GM23338 (cell line): ENCODE measurements at regions not wholly inside any gene's neighbourhood (a gene's known extent, or its start where the extent isn't known, plus 50 kb on each side); places are given as distances from the start of the nearest gene placed in this dataset.

Source experiments
- ATAC-seq: fragments of 200-7000 bp; cut with Tn5 transposase; 3 replicates; pipeline ENCODE4 v1.9.1; 2020
- DNase-seq: peaks from one replicate; pipeline ENCODE4 v3.0.0-alpha.2; 2015; ENCODE audit warnings: low spot score
- H2AFZ ChIP-seq: fragments of 200-600 bp; sonication (generic); 2 replicates; pipeline ENCODE4 v1.8.0; 2016; ENCODE audit warnings: antibody characterized with exemption, mild to moderate bottlenecking, moderate library complexity
- H3F3A ChIP-seq: fragments of 200-600 bp; sonication (generic); replicated peaks from 2 replicates; pipeline ENCODE4 v1.8.0; 2017; ENCODE audit warnings: antibody characterized with exemption, mixed run types, low read depth
- H3K27ac ChIP-seq: fragments of 200-600 bp; sonication (generic); 2 replicates; pipeline ENCODE4 v1.6.1; 2016; ENCODE audit warnings: low read depth
- H3K27me3 ChIP-seq: fragments of 200-600 bp; sonication (generic); 2 replicates; pipeline ENCODE4 v1.8.0; 2016; ENCODE audit warnings: mild to moderate bottlenecking, mixed run types, moderate library complexity; ENCODE audit not compliant: insufficient read depth
- H3K36me3 ChIP-seq: fragments of 200-600 bp; sonication (generic); 2 replicates; pipeline ENCODE4 v1.8.0; 2016; ENCODE audit warnings: mild to moderate bottlenecking; ENCODE audit not compliant: insufficient read depth
- H3K4me1 ChIP-seq: fragments of 200-600 bp; sonication (generic); 2 replicates; pipeline ENCODE4 v1.8.0; 2016; ENCODE audit warnings: mild to moderate bottlenecking, moderate library complexity; ENCODE audit not compliant: insufficient read depth
- H3K4me2 ChIP-seq: fragments of 200-600 bp; sonication (generic); 2 replicates; pipeline ENCODE4 v1.7.1; 2017; ENCODE audit warnings: mixed run types
- H3K4me3 ChIP-seq: fragments of 200-600 bp; sonication (generic); 2 replicates; pipeline ENCODE4 v1.6.1; 2016; ENCODE audit warnings: mixed run types
- H3K79me2 ChIP-seq: fragments of 200-600 bp; sonication (generic); replicated peaks from 2 replicates; pipeline ENCODE4 v1.8.0; 2017; ENCODE audit warnings: mild to moderate bottlenecking; ENCODE audit not compliant: insufficient read depth
- H3K9me2 ChIP-seq: fragments of 200-600 bp; sonication (generic); 2 replicates; pipeline ENCODE4 v1.8.0; 2017; ENCODE audit not compliant: insufficient read depth
- H4K20me1 ChIP-seq: fragments of 200-600 bp; sonication (generic); replicated peaks from 2 replicates; pipeline ENCODE4 v1.8.0; 2017; ENCODE audit warnings: mild to moderate bottlenecking; ENCODE audit not compliant: insufficient read depth
- H3K27ac Mint-ChIP-seq: 2 replicates; pipeline ENCODE4 v1.8.0; 2020; ENCODE audit warnings: inconsistent platforms, mild to moderate bottlenecking, moderate library complexity, mixed read lengths
- H3K27me3 Mint-ChIP-seq: 3 replicates; pipeline ENCODE4 v1.8.0; 2022; ENCODE audit warnings: low read depth, mild to moderate bottlenecking, moderate library complexity, mixed read lengths, inconsistent platforms; ENCODE audit not compliant: insufficient read depth, poor library complexity
- H3K36me3 Mint-ChIP-seq: 3 replicates; pipeline ENCODE4 v1.8.0; 2021; ENCODE audit warnings: low read depth, mild to moderate bottlenecking, inconsistent platforms, moderate library complexity, mixed read lengths
- H3K4me1 Mint-ChIP-seq: 3 replicates; pipeline ENCODE4 v1.8.0; 2020; ENCODE audit warnings: mild to moderate bottlenecking, inconsistent platforms, mixed read lengths
- H3K4me3 Mint-ChIP-seq: 3 replicates; pipeline ENCODE4 v1.8.0; 2021; ENCODE audit warnings: moderate library complexity, mild to moderate bottlenecking, inconsistent platforms, mixed read lengths
- H3K9me3 Mint-ChIP-seq: 3 replicates; pipeline ENCODE4 v1.8.0; 2020; ENCODE audit warnings: moderate library complexity, mild to moderate bottlenecking, inconsistent platforms, mixed read lengths
- CREB1 ChIP-seq: fragments of 250-450 bp; sonication (Bioruptor Pico); IDR thresholded peaks from 2 replicates; pipeline ENCODE4 v1.5.0; 2020; ENCODE audit warnings: low read depth, mild to moderate bottlenecking, moderate library complexity
- CTCF ChIP-seq, 2 experiments: fragments of 200-600 bp in 1 of 2; sonication (generic) in 1 of 2; conservative IDR thresholded peaks; 2 replicates each; pipeline versions ENCODE4 v1.5.1 to v1.6.1; 2016 to 2017; ENCODE audit warnings: antibody characterized with exemption in 2 of 2, low read depth in 2 of 2, mild to moderate bottlenecking in 2 of 2, moderate library complexity in 1 of 2
- ETS1 ChIP-seq: IDR thresholded peaks from 2 replicates; pipeline ENCODE4 v1.6.1; 2016; ENCODE audit warnings: antibody characterized with exemption
- EZH2 ChIP-seq: fragments of 200-600 bp; sonication (generic); IDR thresholded peaks from one replicate; pipeline ENCODE4 v1.8.0; 2017; ENCODE audit warnings: antibody characterized with exemption, mild to moderate bottlenecking, low read depth; ENCODE audit not compliant: unreplicated experiment
- POLR2AphosphoS5 ChIP-seq: IDR thresholded peaks from 2 replicates; pipeline ENCODE4 v1.6.1; 2016; ENCODE audit warnings: antibody characterized with exemption, low read depth
- REST ChIP-seq: IDR thresholded peaks from one replicate; pipeline ENCODE4 v1.6.1; 2018; ENCODE audit warnings: antibody characterized with exemption; ENCODE audit not compliant: unreplicated experiment
- STAT1 ChIP-seq: IDR thresholded peaks from one replicate; pipeline ENCODE4 v1.6.1; 2016; ENCODE audit warnings: antibody characterized with exemption; ENCODE audit not compliant: unreplicated experiment
- ZNF114 ChIP-seq: fragments of 250-450 bp; sonication (Bioruptor Pico); IDR thresholded peaks from 2 replicates; pipeline ENCODE4 v1.5.0; 2020; ENCODE audit warnings: mild to moderate bottlenecking, moderate library complexity
- ZNF331 ChIP-seq: fragments of 250-450 bp; sonication (Bioruptor Pico); IDR thresholded peaks from 2 replicates; pipeline ENCODE4 v1.5.0; 2020; ENCODE audit warnings: low read depth, mild to moderate bottlenecking, moderate library complexity
- ZNF462 ChIP-seq: fragments of 250-450 bp; sonication (Bioruptor Pico); IDR thresholded peaks from 2 replicates; pipeline ENCODE4 v1.5.0; 2020; ENCODE audit warnings: mild to moderate bottlenecking, moderate library complexity

- no peak for TF ChIP-seq REST
- no peak for TF ChIP-seq ETS1
- no peak for TF ChIP-seq STAT1
- no peak for TF ChIP-seq EZH2
- TF ChIP-seq ZNF114: no peak
- no peak for TF ChIP-seq POLR2AphosphoS5
- TF ChIP-seq CREB1: no peak
These were observed 72.8 kb upstream of the RAB27B start (continued) for GRCh38 chr18:54755456-54755855.

- Mint-ChIP-seq H3K27me3 (peaks cover 1% of the 10 kb centered on the region), H3K4me3 (no peak overlapping the region), H3K36me3 (no peaks in the 10 kb centered on the region), H3K9me3 (peaks cover 4% of the 10 kb centered on the region; the same call in 1 of the 3 replicates), H3K27ac (peak overlapping the region; percentile 8; the same call in 1 of the 2 replicates), H3K4me1 (peaks cover 36% of the 10 kb centered on the region)
- Histone ChIP-seq H3K36me3 (no peaks in the 10 kb centered on the region), H3K27me3 (no peaks in the 10 kb centered on the region), H2AFZ (0 out of 2 replicates have a peak overlapping the region, but pooled peaks have one; percentile 35), H3K4me3 (no peak overlapping the region), H3K4me1 (peaks cover 28% of the 10 kb centered on the region), H3K27ac (no peak overlapping the region), H3K79me2 (no peaks in the 10 kb centered on the region), H3F3A (no peaks in the 10 kb centered on the region), H3K4me2 (0 out of 2 replicates have a peak overlapping the region, but pooled peaks have one; percentile 7), H4K20me1 (no peaks in the 10 kb centered on the region), H3K9me2 (no peaks in the 10 kb centered on the region; the same call in 1 of the 2 replicates)
- no peak for ATAC-seq
- DNase-seq: no peak
- TF ChIP-seq EZH2: no peak
- no peak for TF ChIP-seq CTCF (conservative IDR thresholded peaks at IDR 0.05; ENCODE audit: low read depth in 2 of 2)
- no peak for TF ChIP-seq ETS1
- no peak for TF ChIP-seq ZNF331 (CRISPR knock-in tag)
- TF ChIP-seq CREB1: no peak
- no peak for TF ChIP-seq STAT1
- TF ChIP-seq POLR2AphosphoS5: no peak
- no peak for TF ChIP-seq ZNF462 (CRISPR knock-in tag)
- no peak for TF ChIP-seq ZNF114
These were observed 65.9 kb upstream of the RAB27B start for GRCh38 chr18:54762386-54762785.
